GM23338 (cell line): ENCODE measurements at regions not wholly inside any gene's neighbourhood (a gene's known extent, or its start where the extent isn't known, plus 50 kb on each side); places are given as distances from the start of the nearest gene placed in this dataset.

Experiments
- POLR2AphosphoS5 ChIP-seq: IDR thresholded peaks from 2 replicates; pipeline ENCODE4 v1.6.1; 2016; ENCODE audit warnings: antibody characterized with exemption, low read depth
- TF ChIP-seq, protein P1 (sequence below), 2 experiments: fragments of 200-600 bp in 1 of 2; sonication (generic) in 1 of 2; conservative IDR thresholded peaks; 2 replicates each; pipeline versions ENCODE4 v1.5.1 to v1.6.1; 2016 to 2017; ENCODE audit warnings: antibody characterized with exemption in 2 of 2, low read depth in 2 of 2, mild to moderate bottlenecking in 2 of 2, moderate library complexity in 1 of 2

DNA sequence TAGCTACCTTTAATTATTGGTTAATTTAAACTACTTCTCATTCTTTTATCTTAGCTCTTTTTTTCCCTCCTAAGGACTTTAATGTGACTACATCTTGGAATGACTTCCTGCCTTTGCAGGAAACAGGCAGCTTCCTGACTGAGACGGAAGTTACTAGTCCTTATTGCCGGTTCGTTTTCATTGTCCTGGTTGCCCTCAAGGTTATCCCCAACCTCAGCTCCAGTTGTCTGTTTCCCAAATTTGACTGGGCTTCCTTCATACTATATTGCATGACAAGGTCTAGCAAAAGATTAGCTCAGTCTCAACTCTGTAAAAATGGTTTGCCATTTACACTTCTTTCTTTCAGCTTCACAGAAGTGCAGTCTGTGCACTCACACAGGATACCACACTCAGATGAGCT, 109.9 kb upstream of the DDX53 start:
- TF ChIP-seq, protein P1, sequence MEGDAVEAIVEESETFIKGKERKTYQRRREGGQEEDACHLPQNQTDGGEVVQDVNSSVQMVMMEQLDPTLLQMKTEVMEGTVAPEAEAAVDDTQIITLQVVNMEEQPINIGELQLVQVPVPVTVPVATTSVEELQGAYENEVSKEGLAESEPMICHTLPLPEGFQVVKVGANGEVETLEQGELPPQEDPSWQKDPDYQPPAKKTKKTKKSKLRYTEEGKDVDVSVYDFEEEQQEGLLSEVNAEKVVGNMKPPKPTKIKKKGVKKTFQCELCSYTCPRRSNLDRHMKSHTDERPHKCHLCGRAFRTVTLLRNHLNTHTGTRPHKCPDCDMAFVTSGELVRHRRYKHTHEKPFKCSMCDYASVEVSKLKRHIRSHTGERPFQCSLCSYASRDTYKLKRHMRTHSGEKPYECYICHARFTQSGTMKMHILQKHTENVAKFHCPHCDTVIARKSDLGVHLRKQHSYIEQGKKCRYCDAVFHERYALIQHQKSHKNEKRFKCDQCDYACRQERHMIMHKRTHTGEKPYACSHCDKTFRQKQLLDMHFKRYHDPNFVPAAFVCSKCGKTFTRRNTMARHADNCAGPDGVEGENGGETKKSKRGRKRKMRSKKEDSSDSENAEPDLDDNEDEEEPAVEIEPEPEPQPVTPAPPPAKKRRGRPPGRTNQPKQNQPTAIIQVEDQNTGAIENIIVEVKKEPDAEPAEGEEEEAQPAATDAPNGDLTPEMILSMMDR (conservative IDR thresholded peaks at IDR 0.05; ENCODE audit: low read depth in 2 of 2): no peak
- no peak for TF ChIP-seq POLR2AphosphoS5
